Thyroid gland (tissue), 4 donors: ENCODE measurements at regions not wholly inside any gene's neighbourhood (a gene's known extent, or its start where the extent isn't known, plus 50 kb on each side); places are given as distances from the start of the nearest gene placed in this dataset.

ENCODE experiments used
- CTCF ChIP-seq, 6 experiments: fragments of 200-600 bp in 3 of 6; fragments of 450-650 bp in 3 of 6; sonication (generic) in 3 of 6; IDR thresholded peaks; one replicate each; pipeline ENCODE4 v1.5.1; 2016 to 2019; ENCODE audit warnings: antibody characterized with exemption in 6 of 6, mild to moderate bottlenecking in 2 of 6, inconsistent platforms in 1 of 6, moderate library complexity in 1 of 6
- POLR2A ChIP-seq, 2 donors: fragments of 450-650 bp; IDR thresholded peaks; one replicate each; pipeline ENCODE4 v1.6.1; 2017; ENCODE audit warnings: antibody characterized with exemption in 2 of 2, mild to moderate bottlenecking in 2 of 2, moderate library complexity in 1 of 2

GRCh38 chr1:65704318-65704717, 88.4 kb upstream of the PDE4B start:
- TF ChIP-seq CTCF (IDR thresholded peaks at IDR 0.05) (no peak), POLR2A (IDR thresholded peaks at IDR 0.05) (no peak)
